ENCODE measurements at regions not wholly inside any gene's neighbourhood (a gene's known extent, or its start where the extent isn't known, plus 50 kb on each side); places are given as distances from the start of the nearest gene placed in this dataset.

- no peak overlapping the region for H3K27ac ChIP-seq (ENCODE audit: insufficient read depth, low read length)
- no peaks in the 10 kb centered on the region for H3K36me3 ChIP-seq (ENCODE audit: control insufficient read depth, insufficient read depth, low read length)
- H2AFZ ChIP-seq (ENCODE audit: low read length), result no peak overlapping the region
- H3K4me3 ChIP-seq (replicated peaks in 1 of 4; ENCODE audit: control extremely low read depth in 1 of 4, insufficient read depth in 1 of 4, low read depth in 3 of 4, low read length in 4 of 4), result no peak overlapping the region
- H3K9me3 ChIP-seq (ENCODE audit: control insufficient read depth, insufficient read depth, low read depth, low read length), result no peaks in the 10 kb centered on the region
- H3K4me2 ChIP-seq (ENCODE audit: extremely low read depth, insufficient read depth, low read length), result no peak overlapping the region
- no peak for TF ChIP-seq EZH2 (IDR thresholded peaks at IDR 0.05; ENCODE audit: low read length, missing control alignments)
- TF ChIP-seq CTCF (conservative IDR thresholded peaks at IDR 0.05 in 1 of 2, IDR thresholded peaks at IDR 0.05 in 1 of 2; ENCODE audit: low read depth in 1 of 2, low read length in 2 of 2), result no peak
- no peaks in the 10 kb centered on the region for H3K27me3 ChIP-seq (ENCODE audit: control insufficient read depth, insufficient read depth, low read length)
- no peak overlapping the region for H3K9ac ChIP-seq (ENCODE audit: insufficient read depth, low read length)
- no peaks in the 10 kb centered on the region for H4K20me1 ChIP-seq (ENCODE audit: control insufficient read depth, extremely low read depth, insufficient read depth, low read length)
- H3K79me2 ChIP-seq (ENCODE audit: control insufficient read depth, insufficient read depth, low read length), result no peaks in the 10 kb centered on the region
- no peaks in the 10 kb centered on the region for H3K4me1 ChIP-seq (ENCODE audit: control insufficient read depth, extremely low read depth, insufficient read depth, low read length)
- no peak for DNase-seq (ENCODE audit: low read depth in 2 of 2)
Observed at GRCh38 chr7:25371972-25372371, 143.7 kb upstream of the NPVF start.

- no peaks in the 10 kb centered on the region for H3K9me3 ChIP-seq (ENCODE audit: control insufficient read depth, insufficient read depth, low read depth, low read length)
- TF ChIP-seq EZH2 (IDR thresholded peaks at IDR 0.05; ENCODE audit: low read length, missing control alignments) (no peak), CTCF (conservative IDR thresholded peaks at IDR 0.05 in 1 of 2, IDR thresholded peaks at IDR 0.05 in 1 of 2; ENCODE audit: low read depth in 1 of 2, low read length in 2 of 2) (no peak)
- no peak overlapping the region for H3K9ac ChIP-seq (ENCODE audit: insufficient read depth, low read length)
- H3K36me3 ChIP-seq (ENCODE audit: control insufficient read depth, insufficient read depth, low read length), result no peaks in the 10 kb centered on the region
- no peaks in the 10 kb centered on the region for H3K79me2 ChIP-seq (ENCODE audit: control insufficient read depth, insufficient read depth, low read length)
- H3K27ac ChIP-seq (ENCODE audit: insufficient read depth, low read length), result no peak overlapping the region
- no peak overlapping the region for H3K4me3 ChIP-seq (replicated peaks in 1 of 4; ENCODE audit: control extremely low read depth in 1 of 4, insufficient read depth in 1 of 4, low read depth in 3 of 4, low read length in 4 of 4)
- H4K20me1 ChIP-seq (ENCODE audit: control insufficient read depth, extremely low read depth, insufficient read depth, low read length), result no peaks in the 10 kb centered on the region
- H3K27me3 ChIP-seq (ENCODE audit: control insufficient read depth, insufficient read depth, low read length), result no peaks in the 10 kb centered on the region
- no peak overlapping the region for H3K4me2 ChIP-seq (ENCODE audit: extremely low read depth, insufficient read depth, low read length)
- DNase-seq (ENCODE audit: low read depth in 2 of 2), result no peak
- no peaks in the 10 kb centered on the region for H3K4me1 ChIP-seq (ENCODE audit: control insufficient read depth, extremely low read depth, insufficient read depth, low read length)
- no peak overlapping the region for H2AFZ ChIP-seq (ENCODE audit: low read length)
Observed at GRCh38 chr7:25375805-25376600, 147.7 kb upstream of the NPVF start.

GRCh38 chr7:25379351-25380300 is 151.3 kb upstream of the NPVF start:
- no peak overlapping the region for H3K4me3 ChIP-seq (replicated peaks in 1 of 4; ENCODE audit: control extremely low read depth in 1 of 4, insufficient read depth in 1 of 4, low read depth in 3 of 4, low read length in 4 of 4)
- DNase-seq (ENCODE audit: low read depth in 2 of 2), result no peak
- no peak overlapping the region for H3K9ac ChIP-seq (ENCODE audit: insufficient read depth, low read length)
- no peaks in the 10 kb centered on the region for H3K4me1 ChIP-seq (ENCODE audit: control insufficient read depth, extremely low read depth, insufficient read depth, low read length)
- no peaks in the 10 kb centered on the region for H4K20me1 ChIP-seq (ENCODE audit: control insufficient read depth, extremely low read depth, insufficient read depth, low read length)
- no peak overlapping the region for H3K4me2 ChIP-seq (ENCODE audit: extremely low read depth, insufficient read depth, low read length)
- TF ChIP-seq CTCF (conservative IDR thresholded peaks at IDR 0.05 in 1 of 2, IDR thresholded peaks at IDR 0.05 in 1 of 2; ENCODE audit: low read depth in 1 of 2, low read length in 2 of 2) (no peak), EZH2 (IDR thresholded peaks at IDR 0.05; ENCODE audit: low read length, missing control alignments) (no peak)
- no peaks in the 10 kb centered on the region for H3K9me3 ChIP-seq (ENCODE audit: control insufficient read depth, insufficient read depth, low read depth, low read length)
- H3K79me2 ChIP-seq (ENCODE audit: control insufficient read depth, insufficient read depth, low read length), result no peaks in the 10 kb centered on the region
- no peak overlapping the region for H2AFZ ChIP-seq (ENCODE audit: low read length)
- H3K36me3 ChIP-seq (ENCODE audit: control insufficient read depth, insufficient read depth, low read length), result no peaks in the 10 kb centered on the region
- peaks cover under 1% of the 10 kb centered on the region for H3K27me3 ChIP-seq (ENCODE audit: control insufficient read depth, insufficient read depth, low read length)
- no peak overlapping the region for H3K27ac ChIP-seq (ENCODE audit: insufficient read depth, low read length)
